ENCODE measurements at regions not wholly inside any gene's neighbourhood (a gene's known extent, or its start where the extent isn't known, plus 50 kb on each side); places are given as distances from the start of the nearest gene placed in this dataset.

DNA sequence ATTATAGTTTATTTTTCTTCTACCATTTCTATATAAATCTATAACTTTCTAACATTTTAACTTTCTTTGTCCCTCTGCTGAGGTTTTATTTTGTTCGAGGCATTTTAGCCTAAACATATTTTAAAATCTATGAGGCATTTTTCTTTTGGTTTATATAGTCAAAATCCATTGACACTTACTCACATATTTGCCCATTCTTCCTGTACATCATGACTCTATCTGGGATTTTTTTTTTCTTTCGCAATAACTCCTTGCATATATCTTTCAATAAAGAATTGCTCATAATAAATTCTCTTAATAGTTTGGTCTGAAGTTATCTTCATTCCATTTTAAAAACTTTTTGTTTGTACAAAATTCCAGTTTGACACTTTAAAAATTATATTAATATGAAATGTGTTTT, 632.3 kb downstream of the TLE4 start:
- TF ChIP-seq CTCF (IDR thresholded peaks at IDR 0.05; ENCODE audit: low read depth, low read length) (no peak), POLR2A (IDR thresholded peaks at IDR 0.05; ENCODE audit: extremely low read depth, insufficient read length) (no peak)
